Stimulated activated CD4-positive, alpha-beta T cell treated with anti-CD3 and anti-CD28 coated beads, TNF-alpha, amount 100 ng/mL, for 4 hours (primary cell): ENCODE measurements at regions not wholly inside any gene's neighbourhood (a gene's known extent, or its start where the extent isn't known, plus 50 kb on each side); places are given as distances from the start of the nearest gene placed in this dataset.

Experiments
- DNase-seq, 3 experiments: peaks; one replicate each; pipeline ENCODE4 v3.0.0-alpha.2; 2020; ENCODE audit warnings: low read depth in 3 of 3

DNA sequence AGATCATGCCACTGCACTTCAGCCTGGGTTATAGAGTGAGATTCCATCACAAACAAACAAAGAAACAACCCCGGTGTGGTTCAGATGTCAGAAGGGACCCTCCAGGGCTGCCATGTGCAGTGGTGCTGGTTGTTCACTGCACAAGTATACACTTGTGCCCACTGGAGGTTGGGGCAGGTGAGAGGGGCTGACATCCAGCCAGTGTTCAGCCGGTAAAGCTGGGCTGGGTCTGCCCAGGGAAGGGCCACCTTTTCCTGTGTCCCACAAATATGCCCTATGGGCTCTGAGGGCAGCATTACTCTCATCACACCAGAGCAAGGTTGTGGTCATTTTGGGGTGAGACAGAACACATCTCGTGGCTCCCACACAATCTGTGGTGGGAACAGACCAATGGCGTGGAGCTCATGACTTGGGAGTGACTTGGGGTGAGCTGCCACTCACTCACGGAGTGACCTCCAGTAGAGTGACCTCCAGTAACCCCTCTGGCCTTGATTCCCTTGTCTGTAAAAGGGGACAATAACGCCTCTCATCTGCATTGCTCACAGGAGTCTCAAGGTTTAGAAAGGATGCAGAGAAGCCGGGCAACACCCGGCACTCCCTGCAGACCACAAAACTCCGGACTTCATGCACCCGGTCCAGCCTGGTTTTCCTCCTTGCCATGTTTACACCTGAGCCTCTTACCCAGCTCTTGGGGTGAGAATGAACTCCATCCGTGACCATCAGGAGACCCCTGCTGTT is 69.0 kb upstream of the VRK1 start:
- no peak for DNase-seq

DNA sequence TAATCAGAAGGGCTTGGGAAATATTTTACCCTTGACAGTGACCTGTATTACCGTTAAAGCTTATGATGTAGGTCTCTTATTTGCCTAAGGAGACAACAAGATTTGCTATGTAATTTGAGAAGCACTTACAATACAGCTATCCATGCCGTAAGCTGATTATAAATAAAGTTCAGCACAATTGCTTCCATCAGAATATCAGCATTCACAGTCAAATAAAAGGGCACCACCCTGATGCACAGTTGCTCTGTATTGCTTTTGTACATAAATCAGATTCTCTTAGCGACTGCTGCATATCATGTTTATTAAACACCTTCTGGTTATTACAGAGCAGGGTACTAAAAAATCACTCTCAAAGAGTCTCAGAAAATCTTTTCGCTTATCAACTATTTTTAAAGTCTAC is 67.3 kb upstream of the VRK1 start:
- no peak for DNase-seq

DNA sequence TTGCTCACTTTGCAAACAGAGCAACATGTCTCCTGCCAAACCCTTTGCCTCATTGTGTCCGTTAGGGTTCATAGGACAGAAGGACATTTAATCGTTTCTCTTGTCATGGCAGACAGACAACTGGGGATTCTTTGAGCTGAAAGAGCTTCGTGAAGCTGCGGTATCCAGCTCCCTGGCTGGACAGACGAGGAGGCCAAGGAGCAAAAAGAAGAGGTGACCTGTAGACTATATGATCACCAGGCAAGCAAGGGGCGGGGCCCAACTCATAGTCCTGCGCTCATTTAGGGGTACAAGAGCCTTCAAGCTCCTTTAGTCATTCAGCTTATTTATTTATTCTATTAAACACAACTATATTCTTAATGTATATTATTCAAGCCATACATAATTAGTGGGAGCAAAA is 66.8 kb upstream of the VRK1 start:
- no peak for DNase-seq

DNA sequence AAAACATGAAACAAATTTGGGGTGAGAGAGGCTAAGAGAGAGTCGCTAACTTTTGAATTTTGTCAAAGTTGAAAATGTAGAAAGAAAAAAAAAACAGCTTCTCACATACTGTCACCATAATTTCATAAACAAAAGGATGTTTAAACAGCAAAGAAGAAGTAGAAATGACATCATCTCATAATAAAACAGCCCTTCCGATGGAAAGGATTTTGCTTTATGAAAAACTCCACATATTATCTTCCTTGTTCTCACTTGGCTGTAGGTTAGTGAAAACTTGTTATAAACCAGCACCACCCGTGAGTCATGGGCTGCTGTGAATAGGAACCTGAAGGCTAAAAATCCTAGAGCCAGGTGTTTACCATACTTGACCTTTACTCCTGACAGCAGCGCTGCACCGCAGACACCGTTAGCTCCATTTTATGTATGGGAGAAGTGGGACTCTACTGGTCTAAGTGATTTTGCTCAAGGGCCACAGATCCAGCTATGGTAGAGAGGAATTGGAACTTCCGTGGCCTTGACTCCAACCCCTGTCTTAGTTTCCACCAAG is 63.0 kb upstream of the VRK1 start:
- no peak for DNase-seq

DNA sequence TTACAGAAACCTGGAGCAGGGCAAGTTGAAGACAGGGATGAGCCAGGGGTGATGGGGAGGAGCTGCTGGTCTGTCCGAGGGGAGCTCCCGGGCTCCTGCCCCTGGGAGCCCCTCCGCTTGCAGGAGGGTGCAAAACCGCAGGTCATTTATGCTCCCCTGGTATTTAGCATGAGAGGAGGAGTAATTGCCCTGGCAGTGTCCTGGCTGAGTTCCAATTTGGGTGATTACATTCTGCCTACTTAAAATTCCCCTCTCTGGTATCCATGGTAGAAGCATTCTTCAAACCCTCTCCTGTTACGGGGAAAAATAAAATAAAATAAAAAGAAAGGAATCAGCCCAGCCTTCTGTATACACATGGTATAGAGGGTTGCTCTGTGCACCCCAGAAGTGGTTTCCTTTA is 61.7 kb upstream of the VRK1 start:
- no peak for DNase-seq

DNA sequence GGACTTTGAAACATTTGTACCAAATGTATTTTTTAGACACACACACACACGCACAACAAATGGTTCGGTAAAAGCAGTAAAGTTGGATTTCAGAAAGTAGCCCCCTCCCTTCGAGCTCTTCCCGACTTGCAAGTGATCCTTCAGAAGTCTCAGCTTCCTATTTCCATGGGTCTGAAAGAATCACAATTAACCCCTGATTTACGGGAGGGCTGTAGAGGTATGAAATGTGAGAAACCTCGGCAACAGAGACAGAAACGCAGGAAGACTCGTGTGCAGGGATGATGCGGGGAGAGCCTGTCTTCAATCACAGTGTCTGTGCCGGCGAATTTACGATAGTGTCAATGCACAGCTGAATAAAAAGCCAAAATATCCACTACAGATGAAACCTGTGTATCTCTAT is 60.7 kb upstream of the VRK1 start:
- DNase-seq = no peak

DNA sequence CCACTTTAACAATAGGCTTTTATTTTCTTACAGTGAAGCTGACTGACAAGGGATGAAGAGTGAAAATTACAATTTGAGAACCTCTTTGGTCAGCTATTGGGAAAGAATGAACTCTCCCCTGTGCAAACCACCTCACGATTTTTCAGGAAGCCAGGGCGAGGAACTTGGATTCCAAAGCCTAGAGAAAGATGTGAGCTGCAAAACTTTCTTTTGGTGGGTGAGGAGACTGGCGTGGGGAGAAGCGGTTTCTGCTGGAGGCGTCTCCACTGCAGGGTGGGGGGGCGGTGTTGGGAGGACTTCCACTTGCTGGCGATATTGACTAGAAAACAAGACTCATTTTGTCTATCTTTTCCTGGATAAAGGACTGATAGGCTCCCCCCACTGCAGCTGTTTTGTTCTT is 59.3 kb upstream of the VRK1 start:
- no peak for DNase-seq

DNA sequence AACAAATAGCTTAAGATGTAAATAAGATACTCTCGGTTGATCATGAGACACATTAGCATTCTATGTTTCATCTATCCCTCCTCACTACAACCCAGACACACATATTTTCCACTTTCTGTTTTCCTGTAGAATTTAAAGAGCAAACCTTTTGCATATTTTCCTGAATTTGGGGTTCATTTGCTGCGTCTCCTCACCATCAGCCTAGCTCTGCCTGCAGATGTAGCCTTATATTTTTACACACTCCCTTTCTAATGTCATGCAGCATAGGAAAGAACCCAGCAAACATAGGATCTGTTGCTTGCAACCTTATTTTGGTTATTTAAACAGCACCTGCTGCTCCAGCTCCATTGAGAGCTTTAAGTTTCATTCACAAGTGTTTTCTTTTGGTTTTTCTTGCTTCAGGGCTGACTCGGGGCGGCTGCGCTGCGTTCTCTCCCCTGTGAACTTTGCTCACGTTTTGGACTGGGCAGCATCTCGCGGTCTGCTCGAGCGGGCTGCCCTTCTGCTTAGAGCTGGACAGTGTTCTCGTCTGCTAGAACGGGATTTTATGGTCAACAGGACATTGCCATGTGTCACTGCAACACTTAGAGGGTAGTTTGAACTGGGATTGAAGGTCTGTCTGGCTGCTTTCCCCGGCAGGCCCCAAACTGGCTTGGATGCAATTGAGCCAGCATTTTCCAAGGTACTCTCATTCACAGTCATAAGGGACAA is 57.8 kb upstream of the VRK1 start:
- no peak for DNase-seq

DNA sequence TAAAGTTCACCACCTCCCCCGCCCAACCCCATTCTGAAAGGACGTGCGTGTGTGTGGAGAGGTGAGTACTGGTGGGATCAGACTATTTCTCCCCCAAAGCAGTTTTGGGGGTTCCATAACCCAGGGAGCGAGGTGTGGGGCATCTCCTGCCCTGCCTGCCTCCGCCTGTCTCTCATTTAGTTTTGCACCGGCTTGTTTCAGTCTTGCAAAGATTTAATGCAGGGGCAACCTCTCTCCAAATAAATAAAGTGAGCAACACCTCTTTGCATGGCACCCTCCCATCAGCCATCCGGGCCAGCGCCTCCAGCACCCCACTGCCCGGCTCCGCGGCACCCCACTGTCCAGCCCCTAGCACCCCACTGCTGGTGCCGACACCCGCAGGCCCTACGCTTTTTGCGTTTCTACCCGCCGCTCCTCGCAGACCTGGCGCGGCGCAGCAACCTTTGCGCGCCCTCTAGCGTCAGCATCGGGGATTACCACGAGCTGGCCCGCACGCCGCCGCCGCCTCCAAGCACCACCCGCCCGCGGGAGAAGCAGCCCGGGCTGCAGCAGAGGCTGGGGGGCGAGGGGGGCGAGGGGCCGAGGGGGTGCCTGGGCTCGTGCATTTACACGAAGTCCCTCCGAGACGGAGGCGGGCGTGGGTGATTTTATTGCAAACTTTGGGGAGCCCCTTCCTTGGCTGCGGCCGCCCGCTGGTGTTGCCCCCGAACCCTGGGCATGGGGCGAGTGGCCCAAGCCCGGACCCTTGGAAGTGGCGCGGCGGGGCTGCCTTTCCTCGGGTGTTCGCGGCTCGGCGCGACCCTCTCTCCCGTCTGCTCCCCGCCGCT is 55.8 kb upstream of the VRK1 start:
- peak; percentile 43 to 68 (median 59) for DNase-seq

DNA sequence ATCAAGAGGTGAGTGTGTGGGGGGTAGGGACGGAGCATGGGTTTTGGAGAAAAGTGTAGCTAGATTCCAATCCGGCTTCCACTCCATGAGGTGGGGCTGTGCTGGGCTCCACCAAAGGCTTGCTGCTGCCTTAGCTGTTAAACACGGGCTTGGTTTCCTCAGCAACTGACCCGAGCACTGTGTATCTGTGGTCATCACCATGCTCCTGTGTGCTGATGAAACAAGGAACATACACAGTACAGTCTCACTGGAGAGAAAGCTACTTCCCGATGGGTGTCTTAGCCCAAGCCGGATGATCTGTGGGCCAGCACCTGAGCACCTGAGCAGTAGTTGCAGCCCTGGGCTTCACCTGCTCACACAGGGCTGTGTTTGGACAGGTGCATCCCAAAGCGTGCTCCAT is 52.9 kb upstream of the VRK1 start:
- DNase-seq = no peak

DNA sequence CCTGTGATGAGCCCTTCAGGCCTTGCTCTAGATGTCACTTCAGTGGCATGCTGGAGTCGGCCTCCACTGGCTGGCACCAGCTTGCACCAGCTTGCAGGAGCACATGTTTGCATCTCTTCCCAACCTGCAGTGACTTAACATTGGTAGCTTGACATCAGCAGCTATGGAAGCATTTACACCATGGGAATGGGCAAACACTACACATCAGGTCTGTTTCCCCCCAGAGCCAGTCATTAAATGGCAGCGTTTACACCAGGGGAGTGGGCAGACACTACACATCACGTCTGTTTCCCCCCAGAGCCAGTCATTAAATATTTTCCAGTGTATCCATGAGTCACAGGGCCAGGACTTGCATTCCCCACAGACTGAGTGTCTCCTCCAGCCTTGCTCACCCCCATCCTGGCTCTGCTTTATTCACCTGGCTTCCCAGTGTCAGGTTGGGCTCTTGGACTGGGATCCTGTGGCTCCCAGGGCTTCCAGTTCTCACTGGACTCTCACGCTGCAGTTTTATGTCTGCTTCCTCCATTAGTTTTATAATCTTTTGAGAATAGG is 51.6 kb upstream of the VRK1 start:
- DNase-seq = no peak

DNA sequence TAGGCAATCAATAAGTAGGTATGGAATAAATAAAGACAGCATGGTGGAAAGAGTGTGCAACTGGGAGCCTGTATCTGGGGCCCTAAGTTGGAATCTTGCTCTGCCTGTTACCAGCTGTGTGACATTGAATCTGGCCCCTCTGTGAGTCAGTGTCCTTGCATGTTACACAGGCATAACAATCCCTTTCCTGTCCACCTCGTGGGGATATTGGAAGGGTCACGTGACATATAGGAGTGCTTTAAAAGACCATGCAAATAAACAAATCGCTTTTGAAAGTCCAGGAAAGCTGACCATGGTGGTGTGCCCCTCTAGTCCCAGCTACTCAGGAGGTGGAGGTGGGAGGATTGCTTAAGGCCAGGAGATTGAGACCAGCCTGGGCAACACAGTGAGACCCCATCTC is 51.1 kb upstream of the VRK1 start:
- no peak for DNase-seq

DNA sequence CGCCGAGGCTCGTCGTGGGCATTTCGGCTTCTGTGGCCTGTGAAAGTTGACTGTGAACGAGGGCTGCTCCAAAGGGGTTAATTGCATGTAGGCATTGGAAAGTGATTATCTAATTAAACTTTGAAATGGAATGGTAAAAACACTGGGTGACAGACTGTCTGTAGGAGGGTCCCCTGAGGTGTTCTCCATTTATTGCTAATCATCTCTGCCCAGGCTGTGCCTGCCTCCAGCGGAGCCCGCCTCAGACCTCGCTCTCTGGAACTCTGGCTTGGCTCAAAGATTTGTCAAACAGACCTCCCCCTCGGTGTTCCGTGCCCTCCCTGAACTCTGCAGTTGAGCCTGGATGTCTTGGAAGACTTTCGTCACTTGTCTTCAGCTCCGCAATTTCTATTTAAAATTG is 50.2 kb upstream of the VRK1 start:
- DNase-seq = no peak
